ENCODE measurements at regions not wholly inside any gene's neighbourhood (a gene's known extent, or its start where the extent isn't known, plus 50 kb on each side); places are given as distances from the start of the nearest gene placed in this dataset.

- TF ChIP-seq GABPA (IDR thresholded peaks at IDR 0.05; ENCODE audit: low read depth) (no peak), POLR2AphosphoS5 (IDR thresholded peaks at IDR 0.05; ENCODE audit: low read depth) (no peak), SPI1 (IDR thresholded peaks at IDR 0.05; ENCODE audit: borderline replicate concordance, low read depth) (no peak), REST (IDR thresholded peaks at IDR 0.05; ENCODE audit: insufficient replicate concordance, low read depth) (no peak)
- TF ChIP-seq, protein P1, sequence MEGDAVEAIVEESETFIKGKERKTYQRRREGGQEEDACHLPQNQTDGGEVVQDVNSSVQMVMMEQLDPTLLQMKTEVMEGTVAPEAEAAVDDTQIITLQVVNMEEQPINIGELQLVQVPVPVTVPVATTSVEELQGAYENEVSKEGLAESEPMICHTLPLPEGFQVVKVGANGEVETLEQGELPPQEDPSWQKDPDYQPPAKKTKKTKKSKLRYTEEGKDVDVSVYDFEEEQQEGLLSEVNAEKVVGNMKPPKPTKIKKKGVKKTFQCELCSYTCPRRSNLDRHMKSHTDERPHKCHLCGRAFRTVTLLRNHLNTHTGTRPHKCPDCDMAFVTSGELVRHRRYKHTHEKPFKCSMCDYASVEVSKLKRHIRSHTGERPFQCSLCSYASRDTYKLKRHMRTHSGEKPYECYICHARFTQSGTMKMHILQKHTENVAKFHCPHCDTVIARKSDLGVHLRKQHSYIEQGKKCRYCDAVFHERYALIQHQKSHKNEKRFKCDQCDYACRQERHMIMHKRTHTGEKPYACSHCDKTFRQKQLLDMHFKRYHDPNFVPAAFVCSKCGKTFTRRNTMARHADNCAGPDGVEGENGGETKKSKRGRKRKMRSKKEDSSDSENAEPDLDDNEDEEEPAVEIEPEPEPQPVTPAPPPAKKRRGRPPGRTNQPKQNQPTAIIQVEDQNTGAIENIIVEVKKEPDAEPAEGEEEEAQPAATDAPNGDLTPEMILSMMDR (IDR thresholded peaks at IDR 0.05; ENCODE audit: insufficient read depth, low read length): no peak
These were observed 525.1 kb upstream of the FAM98A start for GRCh38 chr2:34123996-34124785.

Measured in HL-60 (cell line).